T-cell (primary cell): ENCODE measurements at regions not wholly inside any gene's neighbourhood (a gene's known extent, or its start where the extent isn't known, plus 50 kb on each side); places are given as distances from the start of the nearest gene placed in this dataset.

Source experiments
- ATAC-seq, 4 experiments: fragments of 200-7000 bp in 3 of 4; fragments of 150-1000 bp in 1 of 4; cut with Tn5 transposase; replicated peaks in 1 of 4; 1 replicate in 3 of 4; 2 replicates in 1 of 4; pipeline ENCODE4 v1.10.0; 2021; ENCODE audit warnings: moderate library complexity in 3 of 4, mild to moderate bottlenecking in 2 of 4, moderate number of reproducible peaks in 1 of 4
- CTCF ChIA-PET, 2 donors: fragments of 300-600 bp; sonication (Branson Sonifier 250); formaldehyde crosslinking; loops; one replicate each; lab custom pipeline; 2022; ENCODE audit warnings: antibody characterized with exemption in 2 of 2; lab: Charles Lee
- POLR2A ChIA-PET, 2 donors: fragments of 300-600 bp; sonication (Branson Sonifier 250); formaldehyde crosslinking; loops; one replicate each; lab custom pipeline; 2022; ENCODE audit warnings: antibody characterized with exemption in 2 of 2; lab: Charles Lee
- DNase-seq, 35 experiments: peaks; one replicate each; pipeline versions ENCODE4 v3.0.0 to v3.0.0-alpha.2; 2013 to 2023
- H3K27ac ChIP-seq: one replicate; pipeline ENCODE4 v1.5.1; 2013; ENCODE audit warnings: low read length
- H3K27me3 ChIP-seq, 2 experiments: replicated peaks in 1 of 2; 1 replicate in 1 of 2; 2 replicates in 1 of 2; pipeline versions ENCODE4 v1.6.1 to v1.7.0; 2013; ENCODE audit warnings: low read length in 1 of 2, mixed read lengths in 1 of 2; ENCODE audit not compliant: control insufficient read depth in 2 of 2, insufficient read depth in 2 of 2; ENCODE audit errors: extremely low read depth in 1 of 2
- H3K36me3 ChIP-seq, 2 donors: 1 replicate in 1 of 2; 2 replicates in 1 of 2; pipeline versions ENCODE4 v1.6.1 to v1.7.0; 2013; ENCODE audit warnings: low read length in 1 of 2; ENCODE audit not compliant: control insufficient read depth in 2 of 2, insufficient read depth in 1 of 2; ENCODE audit errors: extremely low read depth in 1 of 2
- H3K4me1 ChIP-seq, 2 experiments: 1 replicate in 1 of 2; 2 replicates in 1 of 2; pipeline versions ENCODE4 v1.6.1 to v1.7.0; 2013; ENCODE audit warnings: low read length in 2 of 2, mixed read lengths in 1 of 2; ENCODE audit not compliant: insufficient read depth in 2 of 2, control insufficient read depth in 1 of 2; ENCODE audit errors: extremely low read depth in 1 of 2
- H3K4me3 ChIP-seq, 2 donors: 1 replicate in 1 of 2; 2 replicates in 1 of 2; pipeline versions ENCODE4 v1.5.1 to v1.7.0; 2013; ENCODE audit warnings: mild to moderate bottlenecking in 2 of 2, low read length in 1 of 2, moderate library complexity in 1 of 2; ENCODE audit not compliant: control insufficient read depth in 1 of 2; ENCODE audit errors: extremely low read depth in 1 of 2
- H3K9me3 ChIP-seq: 2 replicates; pipeline ENCODE4 v1.7.0; 2013
- H3K27ac Mint-ChIP-seq, 2 donors: one replicate each; pipeline ENCODE4 v1.8.0; 2020 to 2021; ENCODE audit warnings: mild to moderate bottlenecking in 2 of 2, mixed read lengths in 2 of 2
- H3K27me3 Mint-ChIP-seq, 2 donors: one replicate each; pipeline ENCODE4 v1.8.0; 2021 to 2022; ENCODE audit warnings: mixed read lengths in 2 of 2
- H3K36me3 Mint-ChIP-seq: one replicate; pipeline ENCODE4 v1.8.0; 2021; ENCODE audit warnings: mixed read lengths
- H3K4me1 Mint-ChIP-seq, 3 donors: one replicate each; pipeline ENCODE4 v1.8.0; 2020 to 2022; ENCODE audit warnings: mixed read lengths in 3 of 3, mild to moderate bottlenecking in 1 of 3
- H3K4me3 Mint-ChIP-seq, 3 donors: one replicate each; pipeline ENCODE4 v1.8.0; 2020 to 2022; ENCODE audit warnings: mild to moderate bottlenecking in 3 of 3, mixed read lengths in 3 of 3, moderate library complexity in 3 of 3
- H3K9me3 Mint-ChIP-seq, 3 donors: one replicate each; pipeline ENCODE4 v1.8.0; 2020 to 2022; ENCODE audit warnings: mixed read lengths in 3 of 3
- WGBS: methylation state at CpG from one replicate; pipeline ENCODE4 v1.1.5; 2013; ENCODE audit warnings: missing lambda C conversion rate; ENCODE audit not compliant: insufficient coverage; 5-methylcytosine and 5-hydroxymethylcytosine counted together

DNA sequence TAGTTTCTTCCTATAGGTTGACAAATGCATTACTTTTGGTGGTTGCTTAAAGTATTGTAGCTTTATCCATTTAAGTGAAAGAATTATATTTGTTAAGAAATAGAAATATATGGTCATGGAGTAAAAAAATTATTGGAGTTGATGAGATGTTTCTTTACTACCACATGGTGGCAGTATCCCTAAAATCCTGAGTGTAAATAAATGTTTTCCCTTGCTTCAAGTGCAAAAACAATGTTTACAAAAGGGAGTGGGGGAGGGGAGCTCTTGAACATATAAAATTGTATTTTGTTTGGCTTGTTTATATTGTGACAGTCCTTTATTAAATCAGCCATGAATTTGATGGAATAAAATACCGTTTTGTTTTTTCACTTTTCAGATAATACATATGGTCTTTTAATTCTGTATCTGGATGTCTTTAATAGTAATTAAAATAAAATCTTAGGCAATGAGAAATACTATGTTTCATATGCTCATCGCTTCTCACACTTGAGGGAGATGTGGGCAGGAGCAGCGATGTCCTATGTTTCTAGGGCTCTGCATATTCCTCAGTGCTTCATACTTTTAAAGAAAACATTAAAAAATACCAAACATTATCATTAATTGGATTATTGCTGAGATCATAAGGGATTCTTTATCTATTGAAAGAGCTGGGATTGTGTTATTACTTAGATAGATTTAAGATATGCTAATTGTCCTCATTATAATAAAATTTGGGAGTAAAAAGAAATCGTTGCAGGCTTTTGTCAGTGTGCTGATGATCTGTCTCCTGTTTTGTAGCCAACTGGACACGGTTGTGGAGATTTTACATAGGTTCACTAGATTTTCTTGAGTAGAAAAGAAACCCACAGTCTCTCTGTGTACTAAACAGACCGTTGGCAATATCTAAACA lies 349.7 kb downstream of the TUSC7 start:
- no peaks in the 10 kb centered on the region for H3K27me3 ChIP-seq
- H3K27me3 Mint-ChIP-seq, result no peaks in the 10 kb centered on the region
- H3K4me3 ChIP-seq, result no peak overlapping the region
- no peak overlapping the region for H3K27ac Mint-ChIP-seq
- no peaks in the 10 kb centered on the region for H3K36me3 Mint-ChIP-seq
- no peaks in the 10 kb centered on the region for H3K36me3 ChIP-seq
- no peak overlapping the region for H3K27ac ChIP-seq
- ChIA-PET CTCF (interaction anchor here in 1 of 2 donors (0.6 kb wide), 1 partner anchor 35 kb away, joined by 3 read pairs; no protein-coding TSS in a partner anchor), POLR2A (no interaction called here)
- DNase-seq (no peak), ATAC-seq (no peak)
- H3K9me3 ChIP-seq, result no peaks in the 10 kb centered on the region
- no peaks in the 10 kb centered on the region for H3K4me1 Mint-ChIP-seq
- no peak overlapping the region for H3K4me3 Mint-ChIP-seq
- WGBS, result no CpG with 5 or more reads among the region's 6 CpGs
- no peaks in the 10 kb centered on the region for H3K9me3 Mint-ChIP-seq
- H3K4me1 ChIP-seq, result no peaks in the 10 kb centered on the region

GRCh38 chr3:117059956-117060270 lies 350.3 kb downstream of the TUSC7 start:
- Mint-ChIP-seq H3K36me3 (no peaks in the 10 kb centered on the region), H3K27ac (no peak overlapping the region), H3K4me3 (no peak overlapping the region), H3K27me3 (no peaks in the 10 kb centered on the region), H3K9me3 (no peaks in the 10 kb centered on the region), H3K4me1 (no peaks in the 10 kb centered on the region)
- no peak for DNase-seq
- Histone ChIP-seq H3K36me3 (no peaks in the 10 kb centered on the region), H3K27me3 (no peaks in the 10 kb centered on the region), H3K4me3 (no peak overlapping the region), H3K27ac (no peak overlapping the region), H3K9me3 (no peaks in the 10 kb centered on the region), H3K4me1 (no peaks in the 10 kb centered on the region)
- 83% methylated on average over 2 of the region's 3 CpGs for WGBS
- no peak for ATAC-seq
- POLR2A ChIA-PET, result no interaction called here
- CTCF ChIA-PET, result no interaction called here

- DNase-seq (no peak), ATAC-seq (no peak)
- WGBS, result 20% methylated on average over 1 of the region's 1 CpG
- Histone ChIP-seq H3K4me3 (no peak overlapping the region), H3K27me3 (no peaks in the 10 kb centered on the region), H3K36me3 (no peaks in the 10 kb centered on the region), H3K4me1 (no peaks in the 10 kb centered on the region), H3K27ac (no peak overlapping the region), H3K9me3 (no peaks in the 10 kb centered on the region)
- Mint-ChIP-seq H3K27ac (no peak overlapping the region), H3K9me3 (no peaks in the 10 kb centered on the region), H3K4me1 (no peaks in the 10 kb centered on the region), H3K4me3 (no peak overlapping the region), H3K27me3 (no peaks in the 10 kb centered on the region), H3K36me3 (no peaks in the 10 kb centered on the region)
- POLR2A ChIA-PET, result no interaction called here
- CTCF ChIA-PET, result no interaction called here
These were observed 354.4 kb downstream of the TUSC7 start for GRCh38 chr3:117063930-117064329.

GRCh38 chr3:117068301-117068700 lies 358.7 kb downstream of the TUSC7 start:
- no peaks in the 10 kb centered on the region for H3K36me3 ChIP-seq
- no CpG with 5 or more reads among the region's 2 CpGs for WGBS
- no peak overlapping the region for H3K4me3 ChIP-seq
- no peaks in the 10 kb centered on the region for H3K9me3 Mint-ChIP-seq
- no peak overlapping the region for H3K27ac ChIP-seq
- DNase-seq (no peak), ATAC-seq (no peak)
- H3K4me1 ChIP-seq, result no peaks in the 10 kb centered on the region
- no peaks in the 10 kb centered on the region for H3K27me3 ChIP-seq
- no peaks in the 10 kb centered on the region for H3K36me3 Mint-ChIP-seq
- H3K4me1 Mint-ChIP-seq, result no peaks in the 10 kb centered on the region
- H3K27me3 Mint-ChIP-seq, result no peaks in the 10 kb centered on the region
- H3K9me3 ChIP-seq, result no peaks in the 10 kb centered on the region
- ChIA-PET POLR2A (no interaction called here), CTCF (no interaction called here)
- no peak overlapping the region for H3K4me3 Mint-ChIP-seq
- no peak overlapping the region for H3K27ac Mint-ChIP-seq

GRCh38 chr3:117074826-117075225 lies 365.2 kb downstream of the TUSC7 start:
- WGBS, result no CpG with 5 or more reads among the region's 3 CpGs

DNA sequence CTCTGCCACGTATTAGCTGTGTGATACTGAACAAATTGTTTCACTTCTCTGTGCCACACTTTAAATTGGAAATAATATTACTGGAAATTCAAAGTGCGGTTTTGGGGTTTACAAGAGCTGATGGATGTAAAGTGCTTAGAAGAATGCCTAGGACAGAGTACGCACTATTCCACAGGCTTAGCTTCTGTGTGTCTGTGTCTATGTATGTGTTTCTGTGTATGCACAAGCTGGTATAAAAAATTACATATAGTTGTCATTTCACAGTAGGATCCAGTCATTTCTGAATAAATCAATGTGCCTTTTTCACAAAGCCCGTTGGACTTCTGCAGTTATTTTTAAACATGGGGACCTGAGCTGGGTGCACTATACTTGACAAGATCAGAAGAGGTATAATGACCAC lies 370.4 kb downstream of the TUSC7 start:
- 60% methylated on average over 1 of the region's 4 CpGs for WGBS
- Mint-ChIP-seq H3K9me3 (peaks cover 3 to 18% (median 4%) of the 10 kb centered on the region in 3 donors), H3K4me1 (no peaks in the 10 kb centered on the region), H3K36me3 (no peaks in the 10 kb centered on the region), H3K27me3 (no peaks in the 10 kb centered on the region), H3K27ac (no peak overlapping the region), H3K4me3 (no peak overlapping the region)
- Histone ChIP-seq H3K4me3 (no peak overlapping the region), H3K9me3 (no peaks in the 10 kb centered on the region), H3K27ac (no peak overlapping the region), H3K36me3 (no peaks in the 10 kb centered on the region), H3K4me1 (no peaks in the 10 kb centered on the region), H3K27me3 (no peaks in the 10 kb centered on the region)
- ATAC-seq (no peak), DNase-seq (no peak)
- CTCF ChIA-PET, result no interaction called here
- POLR2A ChIA-PET, result no interaction called here

More at GRCh38 chr3:117074826-117075225, 365.2 kb downstream of the TUSC7 start:
- no peak overlapping the region for H3K4me3 ChIP-seq
- POLR2A ChIA-PET, result interaction anchor here in 1 of 2 donors (0.6 kb wide), 1 partner anchor 12 kb away, joined by 3 read pairs; no protein-coding TSS in a partner anchor
- CTCF ChIA-PET, result no interaction called here
- DNase-seq (no peak), ATAC-seq (no peak)
- no peaks in the 10 kb centered on the region for H3K4me1 ChIP-seq
- Mint-ChIP-seq H3K36me3 (no peaks in the 10 kb centered on the region), H3K4me3 (no peak overlapping the region), H3K9me3 (peaks cover 0 to 5% (median 0%) of the 10 kb centered on the region in 3 donors), H3K27ac (no peak overlapping the region), H3K4me1 (no peaks in the 10 kb centered on the region), H3K27me3 (no peaks in the 10 kb centered on the region)
- H3K9me3 ChIP-seq, result no peaks in the 10 kb centered on the region
- H3K36me3 ChIP-seq, result no peaks in the 10 kb centered on the region
- no peak overlapping the region for H3K27ac ChIP-seq
- H3K27me3 ChIP-seq, result no peaks in the 10 kb centered on the region
